ENCODE measurements at regions not wholly inside any gene's neighbourhood (a gene's known extent, or its start where the extent isn't known, plus 50 kb on each side); places are given as distances from the start of the nearest gene placed in this dataset.
A peak's percentile ranks its signal among the peaks of the same experiment; 100 is the strongest.
"Not testable (repeated sequence)": the region's sequence is repeated elsewhere in the genome, so short reads cannot be mapped to it uniquely, and the experiment has no call there.

GRCh38 chr20:64327223-64327549 lies 71.6 kb downstream of the PCMTD2 start:
- intact Hi-C loops (cut with DNase I); H3K36me3 ChIP-seq (replicated peaks in 1 of 2); H3K27ac ChIP-seq; DNase-seq; H3K9me3 ChIP-seq (replicated peaks in 1 of 3); H3K4me3 ChIP-seq; H3K4me1 ChIP-seq (replicated peaks in 1 of 2); H3K27me3 ChIP-seq: not testable (repeated sequence)
- whole genome bisulfite sequencing, 4 donors = 12 to 45% (median 27%) methylated on average over 2 to 13 of the region's 15 CpGs

- DNase-seq = peak; percentile 18 to 83 (median 36)
- H3K4me1 ChIP-seq (replicated peaks in 1 of 2); H3K4me3 ChIP-seq; H3K36me3 ChIP-seq (replicated peaks in 1 of 2); H3K9me3 ChIP-seq (replicated peaks in 1 of 3); H3K27me3 ChIP-seq; intact Hi-C loops (cut with DNase I); H3K27ac ChIP-seq: not testable (repeated sequence)
- 0 to 2% (median 1%) methylated on average over 5 to 48 of the region's 74 CpGs; no CpG with 5 or more reads in 1 of the 4 donors for WGBS, 4 donors
These were observed 72.2 kb downstream of the PCMTD2 start for GRCh38 chr20:64327550-64328317.

GRCh38 chr20:64328595-64329250 lies 73.2 kb downstream of the PCMTD2 start:
- H3K9me3 ChIP-seq (replicated peaks in 1 of 3); intact Hi-C loops (cut with DNase I); H3K4me3 ChIP-seq; H3K36me3 ChIP-seq (replicated peaks in 1 of 2); DNase-seq; H3K4me1 ChIP-seq (replicated peaks in 1 of 2); H3K27me3 ChIP-seq: not testable (repeated sequence)
- WGBS, 4 donors = 33 to 37% (median 37%) methylated on average over 6 to 8 of the region's 9 CpGs
- peak overlapping the region in 1 of 5 donors; percentile 38 for H3K27ac ChIP-seq

GRCh38 chr20:64332627-64333026 lies 77.1 kb downstream of the PCMTD2 start:
- H3K4me1 ChIP-seq (replicated peaks in 1 of 2); H3K4me3 ChIP-seq; H3K9me3 ChIP-seq (replicated peaks in 1 of 3); H3K36me3 ChIP-seq (replicated peaks in 1 of 2); intact Hi-C loops (cut with DNase I); H3K27ac ChIP-seq; DNase-seq; H3K27me3 ChIP-seq: not testable (repeated sequence)

Measured in adrenal gland (tissue), 9 donors.